Sigmoid colon (tissue), 4 donors: ENCODE measurements at regions not wholly inside any gene's neighbourhood (a gene's known extent, or its start where the extent isn't known, plus 50 kb on each side); places are given as distances from the start of the nearest gene placed in this dataset.

ENCODE experiments used
- CTCF ChIP-seq, 4 experiments: fragments of 450-650 bp in 3 of 4; fragments of 200-600 bp in 1 of 4; IDR thresholded peaks; one replicate each; pipeline ENCODE4 v1.5.1; 2016 to 2019; ENCODE audit warnings: antibody characterized with exemption in 4 of 4, mild to moderate bottlenecking in 3 of 4, moderate library complexity in 2 of 4
- EP300 ChIP-seq, 4 donors: sonication (generic); formaldehyde crosslinking; IDR thresholded peaks; one replicate each; pipeline ENCODE4 v1.6.1; 2017; ENCODE audit warnings: antibody characterized with exemption in 4 of 4
- POLR2AphosphoS5 ChIP-seq, 4 donors: sonication (generic); formaldehyde crosslinking; IDR thresholded peaks; one replicate each; pipeline ENCODE4 v1.6.1; 2017; ENCODE audit warnings: antibody characterized with exemption in 4 of 4

- TF ChIP-seq POLR2AphosphoS5 (IDR thresholded peaks at IDR 0.05), result no peak
- TF ChIP-seq CTCF (IDR thresholded peaks at IDR 0.05), result no peak
- TF ChIP-seq EP300 (IDR thresholded peaks at IDR 0.05), result no peak
Observed at GRCh38 chr5:4911646-4912403, 228.3 kb upstream of the ADAMTS16 start.
